HCT116 (cell line): ENCODE measurements at regions not wholly inside any gene's neighbourhood (a gene's known extent, or its start where the extent isn't known, plus 50 kb on each side); places are given as distances from the start of the nearest gene placed in this dataset.

Source experiments
- ATAC-seq: fragments of 200-7000 bp; cut with Tn5 transposase; 2 replicates; pipeline ENCODE4 v1.9.1; 2020; ENCODE audit warnings: mild to moderate bottlenecking, moderate library complexity
- BruUV-seq: library from RNA; stranded (reverse); fragments of 400-500 nt; replicated peaks from 2 replicates; lab custom pipeline; 2021; lab: Mats Ljungman, UMichigan
- CTCF ChIA-PET: fragments of 300-600 bp; sonication (Branson Sonifier 250); formaldehyde crosslinking; loops from one replicate; lab custom pipeline; 2021; ENCODE audit warnings: antibody characterized with exemption; lab: Charles Lee
- POLR2A ChIA-PET: fragments of 300-600, 350-600 bp; sonication (Branson Sonifier 250); formaldehyde crosslinking; loops from one replicate; lab custom pipeline; 2021; ENCODE audit warnings: antibody characterized with exemption; lab: Charles Lee
- RAD21 ChIA-PET, 2 experiments: fragments of 300-600 bp; sonication (Branson Sonifier 250); formaldehyde crosslinking; loops; one replicate each; lab custom pipeline; 2023; ENCODE audit warnings: low total read pairs in 2 of 2; ENCODE audit not compliant: uncharacterized antibody in 2 of 2, unreplicated experiment in 2 of 2, low non-redundant PET in 1 of 2; lab: Charles Lee
- DNase-seq: peaks from one replicate; pipeline ENCODE4 v3.0.0-alpha.2; 2010; ENCODE audit warnings: low read depth, low spot score
- H2AFZ ChIP-seq: fragments of 200-600 bp; shearing (Covaris generic), sonication (generic); 2 replicates; pipeline ENCODE4 v1.6.1; 2017; ENCODE audit warnings: low read depth, mixed run types, mixed read lengths, antibody characterized with exemption, low read length; ENCODE audit not compliant: poor library complexity, severe bottlenecking
- H3K27ac ChIP-seq: 2 replicates; pipeline ENCODE4 v1.5.1; 2012; ENCODE audit warnings: low read depth, low read length
- H3K27me3 ChIP-seq: fragments of 200-600 bp; sonication (generic); 2 replicates; pipeline ENCODE4 v1.6.1; 2016; ENCODE audit warnings: mixed run types, low read length, mixed read lengths; ENCODE audit not compliant: insufficient read depth
- H3K36me3 ChIP-seq, 2 experiments: fragments of 200-500 bp in 1 of 2; fragments of 200-600 bp in 1 of 2; sonication (Bioruptor generic) in 1 of 2; sonication (generic) in 1 of 2; 2 replicates each; pipeline versions ENCODE4 v1.5.1 to v1.6.1; 2014 to 2016; ENCODE audit warnings: low read length in 2 of 2, inconsistent platforms in 1 of 2, mixed read lengths in 1 of 2, mixed run types in 1 of 2; ENCODE audit not compliant: insufficient read depth in 2 of 2, control insufficient read depth in 1 of 2
- H3K4me1 ChIP-seq, 2 experiments: fragments of 200-600 bp in 1 of 2; sonication (generic) in 1 of 2; 2 replicates each; pipeline versions ENCODE4 v1.5.1 to v1.6.1; 2012 to 2017; ENCODE audit warnings: low read length in 2 of 2, inconsistent platforms in 1 of 2, mild to moderate bottlenecking in 1 of 2, mixed read lengths in 1 of 2, mixed run types in 1 of 2, moderate library complexity in 1 of 2; ENCODE audit not compliant: insufficient read depth in 2 of 2, control insufficient read depth in 1 of 2
- H3K4me2 ChIP-seq: fragments of 200-600 bp; sonication (generic); 2 replicates; pipeline ENCODE4 v1.6.1; 2017; ENCODE audit warnings: mixed run types, low read length, mixed read lengths
- H3K4me3 ChIP-seq, 2 experiments: fragments of 200-600 bp in 1 of 2; sonication (generic) in 1 of 2; replicated peaks in 1 of 2; 2 replicates each; pipeline ENCODE4 v1.5.1; 2011 to 2016; ENCODE audit warnings: low read length in 2 of 2, control low read depth in 1 of 2, low read depth in 1 of 2, mild to moderate bottlenecking in 1 of 2, mixed read lengths in 1 of 2, mixed run types in 1 of 2
- H3K79me2 ChIP-seq: fragments of 200-600 bp; sonication (generic); 2 replicates; pipeline ENCODE4 v1.6.1; 2017; ENCODE audit warnings: mild to moderate bottlenecking, mixed run types, low read length, moderate library complexity, mixed read lengths; ENCODE audit not compliant: insufficient read depth
- H3K9ac ChIP-seq: fragments of 200-600 bp; sonication (generic); 2 replicates; pipeline ENCODE4 v1.6.1; 2016; ENCODE audit warnings: low read length, mixed read lengths
- H3K9me2 ChIP-seq: fragments of 200-600 bp; sonication (generic), shearing (Covaris generic); 2 replicates; pipeline ENCODE4 v1.6.1; 2017; ENCODE audit warnings: mixed run types, mild to moderate bottlenecking, moderate library complexity; ENCODE audit not compliant: insufficient read depth
- H3K9me3 ChIP-seq, 2 experiments: fragments of 200-500 bp in 1 of 2; fragments of 200-600 bp in 1 of 2; sonication (Bioruptor generic) in 1 of 2; sonication (generic) in 1 of 2; 2 replicates each; pipeline ENCODE4 v1.6.1; 2014 to 2017; ENCODE audit warnings: low read length in 2 of 2, mixed read lengths in 2 of 2, inconsistent platforms in 1 of 2, low read depth in 1 of 2, mild to moderate bottlenecking in 1 of 2, mixed run types in 1 of 2, moderate library complexity in 1 of 2; ENCODE audit not compliant: control insufficient read depth in 1 of 2, insufficient read depth in 1 of 2
- H4K20me1 ChIP-seq: fragments of 200-600 bp; sonication (generic), shearing (Covaris generic); 2 replicates; pipeline ENCODE4 v1.6.1; 2017; ENCODE audit warnings: mixed run types, mild to moderate bottlenecking, moderate library complexity; ENCODE audit not compliant: insufficient read depth
- CBX3 ChIP-seq: IDR thresholded peaks from 2 replicates; pipeline ENCODE4 v1.6.1; 2012; ENCODE audit warnings: low read depth
- EGR1 ChIP-seq: IDR thresholded peaks from 2 replicates; pipeline ENCODE4 v1.6.1; 2012; ENCODE audit warnings: low read depth
- ELF1 ChIP-seq: IDR thresholded peaks from 2 replicates; pipeline ENCODE4 v1.6.1; 2012; ENCODE audit warnings: low read depth, borderline replicate concordance
- EZH2 ChIP-seq: fragments of 200-600 bp; sonication (generic); IDR thresholded peaks from 2 replicates; pipeline ENCODE4 v1.6.1; 2017; ENCODE audit warnings: antibody characterized with exemption, mixed run types
- EZH2phosphoT487 ChIP-seq: fragments of 200-600 bp; IDR thresholded peaks from 2 replicates; pipeline ENCODE4 v1.6.1; 2018; ENCODE audit warnings: antibody characterized with exemption, borderline replicate concordance
- SP1 ChIP-seq: IDR thresholded peaks from 2 replicates; pipeline ENCODE4 v1.6.1; 2012; ENCODE audit warnings: low read depth
- ZFX ChIP-seq: fragments of 450-650 bp; IDR thresholded peaks from 2 replicates; pipeline ENCODE4 v1.6.1; 2017
- intact Hi-C: fragments of 100-400 bp; cut with micrococcal nuclease; formaldehyde crosslinking; loops from 2 replicates; pipeline ENCODE4 v1.10.0; 2022

DNA sequence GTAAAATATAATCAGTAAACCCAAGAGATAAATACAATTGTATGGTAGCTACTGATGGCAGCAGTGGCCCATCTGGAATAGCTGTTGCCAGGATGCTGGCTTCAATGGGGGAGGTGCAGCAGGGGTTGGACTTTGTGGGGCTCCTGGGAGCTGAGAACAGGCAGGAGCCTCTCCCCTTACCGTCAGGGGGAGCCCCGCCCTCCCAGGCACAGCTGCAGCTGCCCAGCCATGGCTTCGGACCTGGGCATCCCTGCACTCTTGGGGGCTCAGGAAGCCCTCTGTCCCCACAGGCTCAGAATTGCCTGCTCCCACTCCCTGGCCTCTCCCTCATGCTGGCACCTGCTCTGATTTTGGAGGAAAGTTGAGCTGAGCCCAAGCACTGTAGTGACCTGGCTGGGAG is 741.1 kb downstream of the CDH11 start:
- H3K79me2 ChIP-seq = no peaks in the 10 kb centered on the region
- no peak overlapping the region for H3K27ac ChIP-seq
- CTCF ChIA-PET = no interaction called here
- RAD21 ChIA-PET = no interaction called here
- H3K27me3 ChIP-seq = no peaks in the 10 kb centered on the region
- POLR2A ChIA-PET = no interaction called here
- H3K9me3 ChIP-seq = peaks cover 9 to 28% of the 10 kb centered on the region in 2 experiments; a peak in 2 of 4 replicates
- H3K36me3 ChIP-seq = no peaks in the 10 kb centered on the region
- TF ChIP-seq ZFX (no peak), EZH2phosphoT487 (no peak)
- no peak overlapping the region for H3K9ac ChIP-seq
- DNase-seq (no peak), ATAC-seq (no peak)
- no peak overlapping the region for H2AFZ ChIP-seq
- H3K9me2 ChIP-seq = no peaks in the 10 kb centered on the region
- intact Hi-C loops = no loop called here
- no peaks in the 10 kb centered on the region for H4K20me1 ChIP-seq
- no peak overlapping the region for H3K4me3 ChIP-seq
- no TSS peak for BruUV-seq
- no peak overlapping the region for H3K4me2 ChIP-seq
- no peaks in the 10 kb centered on the region for H3K4me1 ChIP-seq

- Histone ChIP-seq H2AFZ (no peak overlapping the region), H3K4me3 (no peak overlapping the region), H3K4me1 (no peaks in the 10 kb centered on the region), H3K36me3 (no peaks in the 10 kb centered on the region), H3K9me2 (no peaks in the 10 kb centered on the region), H3K79me2 (no peaks in the 10 kb centered on the region), H4K20me1 (no peaks in the 10 kb centered on the region), H3K9ac (no peak overlapping the region), H3K4me2 (no peak overlapping the region), H3K27ac (no peak overlapping the region), H3K9me3 (peaks cover 5 to 6% of the 10 kb centered on the region in 2 experiments; a peak in 2 of 4 replicates), H3K27me3 (no peaks in the 10 kb centered on the region)
- ChIA-PET CTCF (no interaction called here), POLR2A (no interaction called here), RAD21 (interaction anchor here in 1 of 2 experiments (0.6 kb wide), 1 partner anchor 73 kb away, joined by 3 read pairs; no protein-coding TSS in a partner anchor)
- BruUV-seq = no TSS peak
- no peak for ATAC-seq
- no peak for DNase-seq
- no peak for TF ChIP-seq EGR1
- TF ChIP-seq SP1 = no peak
- TF ChIP-seq ELF1 = no peak
- no peak for TF ChIP-seq CBX3
- TF ChIP-seq EZH2 = no peak
- intact Hi-C loops = no loop called here
Measured at GRCh38 chr16:64375391-64375980, 746.4 kb downstream of the CDH11 start.
